ENCODE measurements at regions not wholly inside any gene's neighbourhood (a gene's known extent, or its start where the extent isn't known, plus 50 kb on each side); places are given as distances from the start of the nearest gene placed in this dataset.

DNA sequence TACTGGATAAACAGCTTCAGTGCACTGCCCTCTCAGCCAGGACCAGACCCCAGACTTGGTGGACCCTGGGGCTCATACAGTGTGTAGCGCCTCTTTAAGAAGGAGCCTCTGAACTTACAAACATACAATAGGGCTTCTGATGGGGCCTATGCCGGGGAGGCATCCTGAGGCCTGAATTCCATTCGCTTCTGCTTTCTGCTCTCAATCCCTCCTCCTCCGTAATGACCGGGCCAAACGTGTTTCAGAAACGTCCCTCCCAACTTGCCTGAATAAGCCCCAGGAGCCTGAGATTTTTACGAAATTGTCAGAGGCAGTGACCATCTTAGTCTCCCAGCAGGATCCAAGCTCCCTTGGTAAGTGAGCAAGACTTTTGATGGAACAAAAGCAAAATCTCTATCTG, 128.1 kb upstream of the BOD1 start (continued):
- no peak for TF ChIP-seq SP2 (CRISPR knock-in tag; IDR thresholded peaks at IDR 0.05)

GRCh38 chr5:173745123-173745522, 128.7 kb upstream of the BOD1 start:
- BruUV-seq (replicated peaks), result no TSS peak
- ATAC-seq (no peak), FAIRE-seq (no peak), DNase-seq (ENCODE audit: low spot score) (no peak)
- Histone ChIP-seq H3K27me3 (ENCODE audit: control insufficient read depth in 1 of 2, insufficient read depth in 2 of 2, low read length in 2 of 2) (no peaks in the 10 kb centered on the region), H3K4me3 (replicated peaks in 1 of 3; ENCODE audit: insufficient read depth in 1 of 3, low read depth in 2 of 3, low read length in 3 of 3) (peak overlapping the region; percentile 14 to 44 (median 30); a peak in 4 of 6 replicates), H3K27ac (ENCODE audit: extremely low read length, insufficient read depth, low read length) (no peak overlapping the region), H3K79me2 (ENCODE audit: insufficient read depth, low read length) (no peaks in the 10 kb centered on the region), H3K4me2 (ENCODE audit: low read depth, low read length) (peak overlapping the region; percentile 65), H3K9me3 (ENCODE audit: low read length) (no peaks in the 10 kb centered on the region), H3K4me1 (ENCODE audit: insufficient read depth, low read length) (peaks cover 52% of the 10 kb centered on the region), H2AFZ (ENCODE audit: low read length) (no peak overlapping the region), H3K9ac (ENCODE audit: insufficient read depth, low read depth, low read length) (peak overlapping the region; percentile 41), H4K20me1 (ENCODE audit: insufficient read depth, low read length) (no peaks in the 10 kb centered on the region), H3K36me3 (replicated peaks in 1 of 2; ENCODE audit: control insufficient read depth in 1 of 2, insufficient read depth in 2 of 2, low read length in 2 of 2) (no peaks in the 10 kb centered on the region)
- intact Hi-C loops (cut with micrococcal nuclease; ENCODE audit: unreplicated experiment), result no loop called here
- POLR2A ChIA-PET, result interaction anchor here (1.1 kb wide), 1 partner anchor 18 kb away, joined by 7 read pairs; no protein-coding TSS in a partner anchor
- CTCF ChIA-PET (ENCODE audit: low intra/inter-chr PET ratio, low total read pairs), result no interaction called here
- in situ Hi-C loops (cut with HindIII; ENCODE audit: extremely low pct_ligation_motif_present, low pct_unique_long_range_greater_than_20kb), result no loop called here
- 80% methylated on average over 2 of the region's 4 CpGs for WGBS (ENCODE audit: low lambda C conversion rate)
- TF ChIP-seq ASH2L (IDR thresholded peaks at IDR 0.05; ENCODE audit: insufficient read length, low read depth, low read length) (no peak), MEF2D (CRISPR knock-in tag; IDR thresholded peaks at IDR 0.05) (no peak), HNF4A (CRISPR knock-in tag; IDR thresholded peaks at IDR 0.05) (no peak), ZNF629 (CRISPR knock-in tag; conservative IDR thresholded peaks at IDR 0.05) (no peak), DPF2 (CRISPR knock-in tag; IDR thresholded peaks at IDR 0.05; ENCODE audit: borderline replicate concordance, low read depth) (no peak), ZFP36L2 (CRISPR knock-in tag; IDR thresholded peaks at IDR 0.05) (no peak)
- TF ChIP-seq, protein P1, sequence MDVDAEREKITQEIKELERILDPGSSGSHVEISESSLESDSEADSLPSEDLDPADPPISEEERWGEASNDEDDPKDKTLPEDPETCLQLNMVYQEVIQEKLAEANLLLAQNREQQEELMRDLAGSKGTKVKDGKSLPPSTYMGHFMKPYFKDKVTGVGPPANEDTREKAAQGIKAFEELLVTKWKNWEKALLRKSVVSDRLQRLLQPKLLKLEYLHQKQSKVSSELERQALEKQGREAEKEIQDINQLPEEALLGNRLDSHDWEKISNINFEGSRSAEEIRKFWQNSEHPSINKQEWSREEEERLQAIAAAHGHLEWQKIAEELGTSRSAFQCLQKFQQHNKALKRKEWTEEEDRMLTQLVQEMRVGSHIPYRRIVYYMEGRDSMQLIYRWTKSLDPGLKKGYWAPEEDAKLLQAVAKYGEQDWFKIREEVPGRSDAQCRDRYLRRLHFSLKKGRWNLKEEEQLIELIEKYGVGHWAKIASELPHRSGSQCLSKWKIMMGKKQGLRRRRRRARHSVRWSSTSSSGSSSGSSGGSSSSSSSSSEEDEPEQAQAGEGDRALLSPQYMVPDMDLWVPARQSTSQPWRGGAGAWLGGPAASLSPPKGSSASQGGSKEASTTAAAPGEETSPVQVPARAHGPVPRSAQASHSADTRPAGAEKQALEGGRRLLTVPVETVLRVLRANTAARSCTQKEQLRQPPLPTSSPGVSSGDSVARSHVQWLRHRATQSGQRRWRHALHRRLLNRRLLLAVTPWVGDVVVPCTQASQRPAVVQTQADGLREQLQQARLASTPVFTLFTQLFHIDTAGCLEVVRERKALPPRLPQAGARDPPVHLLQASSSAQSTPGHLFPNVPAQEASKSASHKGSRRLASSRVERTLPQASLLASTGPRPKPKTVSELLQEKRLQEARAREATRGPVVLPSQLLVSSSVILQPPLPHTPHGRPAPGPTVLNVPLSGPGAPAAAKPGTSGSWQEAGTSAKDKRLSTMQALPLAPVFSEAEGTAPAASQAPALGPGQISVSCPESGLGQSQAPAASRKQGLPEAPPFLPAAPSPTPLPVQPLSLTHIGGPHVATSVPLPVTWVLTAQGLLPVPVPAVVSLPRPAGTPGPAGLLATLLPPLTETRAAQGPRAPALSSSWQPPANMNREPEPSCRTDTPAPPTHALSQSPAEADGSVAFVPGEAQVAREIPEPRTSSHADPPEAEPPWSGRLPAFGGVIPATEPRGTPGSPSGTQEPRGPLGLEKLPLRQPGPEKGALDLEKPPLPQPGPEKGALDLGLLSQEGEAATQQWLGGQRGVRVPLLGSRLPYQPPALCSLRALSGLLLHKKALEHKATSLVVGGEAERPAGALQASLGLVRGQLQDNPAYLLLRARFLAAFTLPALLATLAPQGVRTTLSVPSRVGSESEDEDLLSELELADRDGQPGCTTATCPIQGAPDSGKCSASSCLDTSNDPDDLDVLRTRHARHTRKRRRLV (CRISPR knock-in tag; IDR thresholded peaks at IDR 0.05), result no peak

Data from HepG2 (cell line).